ENCODE measurements at regions not wholly inside any gene's neighbourhood (a gene's known extent, or its start where the extent isn't known, plus 50 kb on each side); places are given as distances from the start of the nearest gene placed in this dataset.

DNA sequence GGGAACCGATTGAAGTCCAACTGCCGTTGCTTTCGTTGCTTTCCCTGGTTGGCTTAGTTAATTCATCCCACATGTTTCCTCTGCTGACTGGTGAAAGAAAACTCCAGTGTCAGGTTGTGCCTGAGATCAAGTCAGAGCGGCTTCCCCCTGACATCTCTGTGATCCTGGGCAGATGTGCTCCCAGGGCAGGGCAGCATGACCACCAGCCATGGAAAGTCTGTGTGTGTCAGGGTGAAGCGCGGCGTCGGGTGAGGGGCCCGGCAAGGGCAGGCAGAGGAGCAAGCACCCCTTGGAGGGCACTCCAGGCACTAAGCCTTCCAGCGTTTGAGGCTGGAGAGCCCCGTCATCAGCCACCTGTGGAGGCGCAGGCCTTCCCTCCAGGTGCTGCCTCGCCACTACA is 54.5 kb upstream of the IGF1 start:
- DNase-seq (ENCODE audit: low read depth), result no peak

DNA sequence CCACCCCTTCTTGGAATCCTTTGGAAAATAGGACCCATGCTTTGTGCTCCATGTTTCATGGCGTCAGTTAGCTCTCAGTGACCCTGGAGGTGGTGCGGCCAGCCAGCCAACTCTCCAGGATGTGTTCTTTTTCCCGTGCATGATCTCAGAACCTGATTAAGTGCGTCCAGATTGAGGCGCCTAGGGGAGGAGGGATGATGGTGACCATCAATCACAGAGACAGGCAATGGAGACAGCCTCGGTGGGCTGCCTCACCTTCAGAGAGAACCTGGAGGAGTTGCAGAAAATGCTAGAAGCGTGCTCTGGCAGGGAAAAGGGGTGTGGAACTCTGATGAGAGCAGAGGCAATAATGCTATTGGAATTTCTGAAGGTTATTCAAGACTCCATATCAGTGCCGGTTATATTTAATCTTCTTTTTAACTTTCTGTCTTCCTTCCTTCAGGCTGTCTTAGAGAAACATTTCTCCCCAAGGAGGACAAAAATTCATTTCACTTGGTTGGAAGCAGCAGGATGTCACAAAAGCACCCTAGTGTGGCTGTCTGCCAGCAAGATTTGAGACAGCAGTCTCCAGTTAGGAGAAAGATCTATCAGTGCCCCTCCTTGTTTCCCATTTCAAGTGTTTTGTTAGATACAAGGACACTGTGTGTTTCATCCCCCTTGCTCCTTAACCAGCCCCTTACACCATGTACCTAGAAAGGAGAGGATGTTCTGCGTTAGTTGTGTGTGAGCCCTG is 53.3 kb upstream of the IGF1 start:
- DNase-seq (ENCODE audit: low read depth), result no peak
